ENCODE measurements at regions not wholly inside any gene's neighbourhood (a gene's known extent, or its start where the extent isn't known, plus 50 kb on each side); places are given as distances from the start of the nearest gene placed in this dataset.

DNA sequence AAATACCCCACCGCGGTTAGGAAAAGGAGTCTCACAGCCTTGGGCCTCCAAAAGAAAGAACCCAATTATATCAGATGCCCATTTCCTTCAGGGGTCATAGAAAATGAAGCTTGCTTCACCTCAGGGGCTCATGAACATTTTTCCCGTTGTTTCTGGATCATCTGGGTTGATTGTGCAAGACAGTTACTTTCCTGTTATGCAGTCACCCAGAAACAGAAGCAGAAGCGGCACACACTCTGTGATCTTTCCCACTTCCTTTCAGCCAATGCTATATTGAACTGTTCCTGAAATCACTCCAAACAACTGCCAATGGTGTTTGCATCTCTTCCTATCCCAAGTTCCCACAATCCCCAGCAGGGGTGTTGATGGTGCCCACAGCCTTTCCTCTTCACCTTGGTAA, 295.6 kb upstream of the RASGRP1 start:
- no peak for TF ChIP-seq EZH2 (IDR thresholded peaks at IDR 0.05; ENCODE audit: borderline replicate concordance, low read depth, low read length, severe bottlenecking)
- TF ChIP-seq, protein P1, sequence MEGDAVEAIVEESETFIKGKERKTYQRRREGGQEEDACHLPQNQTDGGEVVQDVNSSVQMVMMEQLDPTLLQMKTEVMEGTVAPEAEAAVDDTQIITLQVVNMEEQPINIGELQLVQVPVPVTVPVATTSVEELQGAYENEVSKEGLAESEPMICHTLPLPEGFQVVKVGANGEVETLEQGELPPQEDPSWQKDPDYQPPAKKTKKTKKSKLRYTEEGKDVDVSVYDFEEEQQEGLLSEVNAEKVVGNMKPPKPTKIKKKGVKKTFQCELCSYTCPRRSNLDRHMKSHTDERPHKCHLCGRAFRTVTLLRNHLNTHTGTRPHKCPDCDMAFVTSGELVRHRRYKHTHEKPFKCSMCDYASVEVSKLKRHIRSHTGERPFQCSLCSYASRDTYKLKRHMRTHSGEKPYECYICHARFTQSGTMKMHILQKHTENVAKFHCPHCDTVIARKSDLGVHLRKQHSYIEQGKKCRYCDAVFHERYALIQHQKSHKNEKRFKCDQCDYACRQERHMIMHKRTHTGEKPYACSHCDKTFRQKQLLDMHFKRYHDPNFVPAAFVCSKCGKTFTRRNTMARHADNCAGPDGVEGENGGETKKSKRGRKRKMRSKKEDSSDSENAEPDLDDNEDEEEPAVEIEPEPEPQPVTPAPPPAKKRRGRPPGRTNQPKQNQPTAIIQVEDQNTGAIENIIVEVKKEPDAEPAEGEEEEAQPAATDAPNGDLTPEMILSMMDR (IDR thresholded peaks at IDR 0.05; ENCODE audit: extremely low read depth in 1 of 2, insufficient read depth in 1 of 2, low read depth in 1 of 2, low read length in 2 of 2), result no peak
- TF ChIP-seq, protein P2, sequence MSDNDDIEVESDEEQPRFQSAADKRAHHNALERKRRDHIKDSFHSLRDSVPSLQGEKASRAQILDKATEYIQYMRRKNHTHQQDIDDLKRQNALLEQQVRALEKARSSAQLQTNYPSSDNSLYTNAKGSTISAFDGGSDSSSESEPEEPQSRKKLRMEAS (IDR thresholded peaks at IDR 0.05; ENCODE audit: insufficient read depth, insufficient read length), result no peak
- TF ChIP-seq POLR2AphosphoS5 (IDR thresholded peaks at IDR 0.05; ENCODE audit: insufficient read depth, low read depth, low read length), result no peak
- no peak for TF ChIP-seq POLR2A (IDR thresholded peaks at IDR 0.05; ENCODE audit: low read depth, low read length)
- TF ChIP-seq MYC (IDR thresholded peaks at IDR 0.05; ENCODE audit: low read depth, low read length), result no peak
- TF ChIP-seq FOS (IDR thresholded peaks at IDR 0.05; ENCODE audit: borderline replicate concordance, insufficient read depth, low read length), result no peak
- TF ChIP-seq JUN (IDR thresholded peaks at IDR 0.05; ENCODE audit: borderline replicate concordance, insufficient read depth, insufficient read length, low read depth), result no peak
- no peak for TF ChIP-seq GATA2 (IDR thresholded peaks at IDR 0.05; ENCODE audit: insufficient read depth, insufficient read length, low read depth, low read length)

Measured in endothelial cell of umbilical vein (primary cell).